PC-3 (cell line): ENCODE measurements at regions not wholly inside any gene's neighbourhood (a gene's known extent, or its start where the extent isn't known, plus 50 kb on each side); places are given as distances from the start of the nearest gene placed in this dataset.

Experiments used
- CTCF ChIP-seq: fragments of 300-600 bp; sonication (generic); conservative IDR thresholded peaks from 2 replicates; pipeline ENCODE4 v1.5.1; 2017; ENCODE audit warnings: antibody characterized with exemption, low read depth, mild to moderate bottlenecking, low read length
- EZH2phosphoT487 ChIP-seq: fragments of 300-600 bp; sonication (generic); IDR thresholded peaks from 2 replicates; pipeline ENCODE4 v1.6.1; 2018; ENCODE audit warnings: mild to moderate bottlenecking, antibody characterized with exemption, low read length, borderline replicate concordance

- TF ChIP-seq EZH2phosphoT487 (no peak), CTCF (no peak)
Observed at GRCh38 chr12:72989458-72989947, 717.3 kb downstream of the TRHDE start.
